ENCODE measurements at regions not wholly inside any gene's neighbourhood (a gene's known extent, or its start where the extent isn't known, plus 50 kb on each side); places are given as distances from the start of the nearest gene placed in this dataset.

- Mint-ChIP-seq H3K36me3 (no peaks in the 10 kb centered on the region), H3K4me3 (no peak overlapping the region), H3K27me3 (ENCODE audit: low read depth) (peaks cover 4% of the 10 kb centered on the region), H3K27ac (no peak overlapping the region), H3K9me3 (no peaks in the 10 kb centered on the region), H3K4me1 (no peaks in the 10 kb centered on the region)
- no peak for DNase-seq (ENCODE audit: low spot score in 2 of 2, unreplicated experiment in 2 of 2)
- TF ChIP-seq, protein P1, sequence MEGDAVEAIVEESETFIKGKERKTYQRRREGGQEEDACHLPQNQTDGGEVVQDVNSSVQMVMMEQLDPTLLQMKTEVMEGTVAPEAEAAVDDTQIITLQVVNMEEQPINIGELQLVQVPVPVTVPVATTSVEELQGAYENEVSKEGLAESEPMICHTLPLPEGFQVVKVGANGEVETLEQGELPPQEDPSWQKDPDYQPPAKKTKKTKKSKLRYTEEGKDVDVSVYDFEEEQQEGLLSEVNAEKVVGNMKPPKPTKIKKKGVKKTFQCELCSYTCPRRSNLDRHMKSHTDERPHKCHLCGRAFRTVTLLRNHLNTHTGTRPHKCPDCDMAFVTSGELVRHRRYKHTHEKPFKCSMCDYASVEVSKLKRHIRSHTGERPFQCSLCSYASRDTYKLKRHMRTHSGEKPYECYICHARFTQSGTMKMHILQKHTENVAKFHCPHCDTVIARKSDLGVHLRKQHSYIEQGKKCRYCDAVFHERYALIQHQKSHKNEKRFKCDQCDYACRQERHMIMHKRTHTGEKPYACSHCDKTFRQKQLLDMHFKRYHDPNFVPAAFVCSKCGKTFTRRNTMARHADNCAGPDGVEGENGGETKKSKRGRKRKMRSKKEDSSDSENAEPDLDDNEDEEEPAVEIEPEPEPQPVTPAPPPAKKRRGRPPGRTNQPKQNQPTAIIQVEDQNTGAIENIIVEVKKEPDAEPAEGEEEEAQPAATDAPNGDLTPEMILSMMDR (IDR thresholded peaks at IDR 0.05; ENCODE audit: unreplicated experiment) = no peak
Observed at GRCh38 chr1:224539971-224540370, 76.1 kb upstream of the CNIH3 start.

DNA sequence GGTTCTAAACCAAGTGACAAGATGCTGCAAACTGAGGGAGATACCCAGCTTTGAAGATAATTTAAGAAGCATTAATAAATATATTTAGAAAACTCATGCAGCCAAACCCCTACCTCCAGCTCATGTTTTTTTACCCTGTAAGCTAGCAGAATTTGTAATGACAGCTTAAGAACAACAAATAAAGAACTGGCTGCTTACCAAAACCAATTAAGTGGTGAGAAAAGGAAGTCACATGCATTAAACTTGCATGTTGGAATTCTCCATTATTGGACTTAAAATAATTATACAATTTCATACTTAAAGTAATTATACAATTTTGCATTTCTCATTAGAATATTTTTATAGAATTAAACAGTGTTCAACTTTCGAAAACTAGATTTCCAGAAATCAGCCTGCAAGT lies 75.6 kb upstream of the CNIH3 start:
- Mint-ChIP-seq H3K4me1 (no peaks in the 10 kb centered on the region), H3K27ac (no peak overlapping the region), H3K27me3 (ENCODE audit: low read depth) (peaks cover 4% of the 10 kb centered on the region), H3K4me3 (no peak overlapping the region), H3K9me3 (no peaks in the 10 kb centered on the region), H3K36me3 (no peaks in the 10 kb centered on the region)
- TF ChIP-seq, protein P1 (IDR thresholded peaks at IDR 0.05; ENCODE audit: unreplicated experiment) = no peak
- DNase-seq (ENCODE audit: low spot score in 2 of 2, unreplicated experiment in 2 of 2) = no peak

DNA sequence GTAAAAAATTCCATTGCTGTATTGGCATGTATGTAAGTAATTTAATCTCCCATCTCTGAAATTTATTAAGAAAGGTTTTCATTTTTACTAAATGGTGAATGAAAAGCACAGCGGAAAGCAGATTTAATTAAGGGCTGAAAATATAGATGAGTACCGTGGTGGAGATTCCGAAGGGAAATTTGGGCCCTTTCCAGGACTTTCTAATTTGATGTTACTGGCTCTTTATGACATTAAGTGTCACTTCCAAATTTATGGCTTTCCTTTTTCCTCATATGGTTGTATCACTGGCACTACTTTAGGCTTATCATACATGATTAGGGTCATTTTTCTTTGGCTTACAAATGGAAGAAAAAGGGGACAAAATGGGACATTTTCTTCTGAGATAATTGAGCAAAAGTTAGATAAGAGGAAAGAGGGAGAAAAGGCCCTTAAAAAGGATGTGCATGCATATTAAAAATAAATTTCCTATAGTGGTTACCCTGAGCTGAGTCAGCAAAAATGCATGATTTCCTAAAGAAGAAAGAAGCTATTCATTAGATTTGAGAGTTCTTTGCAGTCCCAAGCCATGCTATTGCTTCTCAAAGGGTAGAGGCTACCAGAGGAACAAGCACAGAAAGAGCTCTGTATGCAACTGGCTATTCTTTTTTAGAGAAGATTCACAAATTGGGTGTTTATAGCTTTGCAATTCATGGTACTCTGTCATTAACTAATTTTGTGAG lies 74.9 kb upstream of the CNIH3 start:
- Mint-ChIP-seq H3K27ac (no peak overlapping the region), H3K4me1 (no peaks in the 10 kb centered on the region)

DNA sequence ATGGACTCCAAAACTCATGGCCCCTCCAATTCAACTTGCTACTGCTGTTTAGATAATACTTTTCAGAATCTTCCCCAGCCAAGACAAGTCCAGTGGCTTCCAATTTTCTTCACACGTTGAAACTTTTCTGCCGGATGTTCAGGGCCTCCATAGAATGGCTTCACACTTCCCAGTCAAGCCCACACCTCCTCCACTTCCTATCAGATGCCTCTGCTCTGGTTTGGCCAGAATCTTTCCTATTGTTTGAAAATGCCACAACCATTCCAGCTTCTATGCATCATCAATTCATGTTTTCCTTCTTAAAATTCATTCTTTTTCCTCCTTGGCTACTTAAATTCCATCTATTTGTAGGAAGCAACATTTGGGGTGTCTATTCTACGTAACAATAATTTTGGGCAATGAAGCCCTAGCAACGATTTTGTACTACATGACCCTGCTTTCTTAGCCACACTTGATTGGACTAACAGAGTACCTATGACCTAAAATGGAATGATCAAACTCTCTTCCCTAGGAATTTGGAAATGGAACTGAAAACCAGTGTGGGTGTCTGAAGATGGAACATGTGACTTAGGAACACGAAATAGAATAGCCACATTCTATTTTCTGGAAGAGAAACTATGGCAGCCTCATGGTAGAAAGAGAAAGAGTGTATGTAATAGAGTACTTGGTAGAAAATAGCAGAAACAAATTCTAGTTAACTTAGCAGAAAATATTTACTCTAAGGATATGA lies 74.1 kb upstream of the CNIH3 start:
- DNase-seq (ENCODE audit: low spot score in 2 of 2, unreplicated experiment in 2 of 2) = no peak
- Mint-ChIP-seq H3K9me3 (no peaks in the 10 kb centered on the region), H3K4me3 (no peak overlapping the region), H3K27me3 (ENCODE audit: low read depth) (peaks cover 4% of the 10 kb centered on the region), H3K27ac (no peak overlapping the region), H3K4me1 (no peaks in the 10 kb centered on the region), H3K36me3 (no peaks in the 10 kb centered on the region)
- TF ChIP-seq, protein P1 (IDR thresholded peaks at IDR 0.05; ENCODE audit: unreplicated experiment) = no peak

More for the DNA sequence above, 74.9 kb upstream of the CNIH3 start:
- H3K36me3 Mint-ChIP-seq = no peaks in the 10 kb centered on the region
- no peak overlapping the region for H3K4me3 Mint-ChIP-seq
- H3K27me3 Mint-ChIP-seq (ENCODE audit: low read depth) = peaks cover 4% of the 10 kb centered on the region
- H3K9me3 Mint-ChIP-seq = no peaks in the 10 kb centered on the region
- DNase-seq (ENCODE audit: low spot score in 2 of 2, unreplicated experiment in 2 of 2) = no peak
- TF ChIP-seq, protein P1 (IDR thresholded peaks at IDR 0.05; ENCODE audit: unreplicated experiment) = no peak

GRCh38 chr1:224542783-224543440 lies 73.2 kb upstream of the CNIH3 start:
- Mint-ChIP-seq H3K27me3 (ENCODE audit: low read depth) (peaks cover 4% of the 10 kb centered on the region), H3K27ac (no peak overlapping the region), H3K4me3 (no peak overlapping the region), H3K36me3 (no peaks in the 10 kb centered on the region), H3K4me1 (no peaks in the 10 kb centered on the region), H3K9me3 (no peaks in the 10 kb centered on the region)
- no peak for DNase-seq (ENCODE audit: low spot score in 2 of 2, unreplicated experiment in 2 of 2)
- TF ChIP-seq, protein P1 (IDR thresholded peaks at IDR 0.05; ENCODE audit: unreplicated experiment) = no peak
